ENCODE measurements at regions not wholly inside any gene's neighbourhood (a gene's known extent, or its start where the extent isn't known, plus 50 kb on each side); places are given as distances from the start of the nearest gene placed in this dataset.

DNA sequence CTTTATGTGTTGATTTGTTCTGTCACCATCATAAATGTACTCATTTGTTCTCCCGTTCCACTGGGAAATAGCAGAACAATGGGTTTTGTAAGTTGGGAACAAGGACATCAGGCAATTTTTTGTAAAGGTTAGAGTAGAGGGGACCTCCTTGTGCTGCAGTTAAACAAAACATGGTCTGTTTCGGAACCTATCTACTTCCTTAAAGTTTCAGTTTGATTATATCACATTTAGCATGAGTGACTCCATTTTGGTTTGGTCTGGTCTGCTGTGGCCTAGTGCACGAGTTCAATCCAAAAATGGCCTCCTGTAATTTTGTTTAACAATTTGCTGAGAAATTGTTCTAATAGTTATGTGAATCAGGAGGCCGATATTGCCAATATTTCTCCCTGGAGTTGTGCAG lies 372.7 kb downstream of the NUAK1 start:
- no TSS peak for BruUV-seq (replicated peaks)
- ATAC-seq (no peak), FAIRE-seq (no peak), DNase-seq (ENCODE audit: low read depth, low spot score) (no peak)
- Histone ChIP-seq H3K27ac (ENCODE audit: control insufficient read depth, insufficient read depth) (peak overlapping the region; percentile 38; the same call in 1 of the 2 replicates), H3K9ac (ENCODE audit: control insufficient read depth, insufficient read depth, low read length) (no peak overlapping the region), H3K9me3 (replicated peaks; ENCODE audit: control insufficient read depth, insufficient read depth, low read length) (no peaks in the 10 kb centered on the region), H3K79me2 (ENCODE audit: control insufficient read depth, insufficient read depth, low read length) (no peaks in the 10 kb centered on the region), H2AFZ (ENCODE audit: control insufficient read depth, low read depth, low read length) (peak overlapping the region; percentile 12; the same call in 1 of the 2 replicates), H3K36me3 (ENCODE audit: control insufficient read depth in 2 of 2, insufficient read depth in 2 of 2, low read length in 1 of 2) (no peaks in the 10 kb centered on the region), H3K4me2 (ENCODE audit: control insufficient read depth, insufficient read depth) (no peak overlapping the region; the same call in 1 of the 2 replicates), H3K27me3 (replicated peaks in 1 of 2; ENCODE audit: control insufficient read depth in 2 of 2, insufficient read depth in 2 of 2, low read length in 1 of 2) (no peaks in the 10 kb centered on the region), H3K4me1 (ENCODE audit: control insufficient read depth, insufficient read depth, low read length) (peaks cover 11% of the 10 kb centered on the region), H4K20me1 (ENCODE audit: control insufficient read depth, insufficient read depth) (no peaks in the 10 kb centered on the region), H3K4me3 (no peak overlapping the region)
- intact Hi-C loops (cut with micrococcal nuclease; ENCODE audit: unreplicated experiment) = no loop called here
- in situ Hi-C loops (cut with MboI) = no loop called here
- ChIA-PET CTCF (no interaction called here), POLR2A (interaction anchor here (0.6 kb wide), 1 partner anchor 1533 kb away, joined by 3 read pairs; no protein-coding TSS in a partner anchor), RAD21 (ENCODE audit: unreplicated experiment) (no interaction called here), SMC1A (ENCODE audit: uncharacterized antibody, unreplicated experiment) (interaction anchor here (0.6 to 1.5 kb wide), 3 partner anchors 9 to 179 kb away, joined by 3 to 5 read pairs (median 5); no protein-coding TSS in a partner anchor)
- 33% methylated on average over 4 of the region's 4 CpGs for WGBS (ENCODE audit: insufficient coverage, insufficient replicate concordance, low lambda C conversion rate, missing lambda C conversion rate)
- TF ChIP-seq ETV6 (conservative IDR thresholded peaks at IDR 0.05 in 1 of 2, IDR thresholded peaks at IDR 0.05 in 1 of 2; ENCODE audit: borderline replicate concordance in 1 of 2, low read depth in 1 of 2) = no peak
- no peak for TF ChIP-seq ATF3 (IDR thresholded peaks at IDR 0.05; ENCODE audit: borderline replicate concordance, extremely low read depth, low read depth, low read length)
- TF ChIP-seq EED (IDR thresholded peaks at IDR 0.05; ENCODE audit: low read depth) = no peak
- TF ChIP-seq YY1 (IDR thresholded peaks at IDR 0.05; ENCODE audit: low read depth, low read length) = 0 out of 2 replicates have a peak, but pooled peaks have one; percentile 17
- no peak for TF ChIP-seq YBX1 (IDR thresholded peaks at IDR 0.05)
- no peak for TF ChIP-seq KLF5 (IDR thresholded peaks at IDR 0.05; ENCODE audit: partially characterized antibody)
- TF ChIP-seq ZNF592 (IDR thresholded peaks at IDR 0.05) = peak; percentile 93
- TF ChIP-seq ZNF687 (IDR thresholded peaks at IDR 0.05) = peak; percentile 77
- no peak for TF ChIP-seq KDM1A (IDR thresholded peaks at IDR 0.05; ENCODE audit: borderline replicate concordance)
- TF ChIP-seq, protein P1, sequence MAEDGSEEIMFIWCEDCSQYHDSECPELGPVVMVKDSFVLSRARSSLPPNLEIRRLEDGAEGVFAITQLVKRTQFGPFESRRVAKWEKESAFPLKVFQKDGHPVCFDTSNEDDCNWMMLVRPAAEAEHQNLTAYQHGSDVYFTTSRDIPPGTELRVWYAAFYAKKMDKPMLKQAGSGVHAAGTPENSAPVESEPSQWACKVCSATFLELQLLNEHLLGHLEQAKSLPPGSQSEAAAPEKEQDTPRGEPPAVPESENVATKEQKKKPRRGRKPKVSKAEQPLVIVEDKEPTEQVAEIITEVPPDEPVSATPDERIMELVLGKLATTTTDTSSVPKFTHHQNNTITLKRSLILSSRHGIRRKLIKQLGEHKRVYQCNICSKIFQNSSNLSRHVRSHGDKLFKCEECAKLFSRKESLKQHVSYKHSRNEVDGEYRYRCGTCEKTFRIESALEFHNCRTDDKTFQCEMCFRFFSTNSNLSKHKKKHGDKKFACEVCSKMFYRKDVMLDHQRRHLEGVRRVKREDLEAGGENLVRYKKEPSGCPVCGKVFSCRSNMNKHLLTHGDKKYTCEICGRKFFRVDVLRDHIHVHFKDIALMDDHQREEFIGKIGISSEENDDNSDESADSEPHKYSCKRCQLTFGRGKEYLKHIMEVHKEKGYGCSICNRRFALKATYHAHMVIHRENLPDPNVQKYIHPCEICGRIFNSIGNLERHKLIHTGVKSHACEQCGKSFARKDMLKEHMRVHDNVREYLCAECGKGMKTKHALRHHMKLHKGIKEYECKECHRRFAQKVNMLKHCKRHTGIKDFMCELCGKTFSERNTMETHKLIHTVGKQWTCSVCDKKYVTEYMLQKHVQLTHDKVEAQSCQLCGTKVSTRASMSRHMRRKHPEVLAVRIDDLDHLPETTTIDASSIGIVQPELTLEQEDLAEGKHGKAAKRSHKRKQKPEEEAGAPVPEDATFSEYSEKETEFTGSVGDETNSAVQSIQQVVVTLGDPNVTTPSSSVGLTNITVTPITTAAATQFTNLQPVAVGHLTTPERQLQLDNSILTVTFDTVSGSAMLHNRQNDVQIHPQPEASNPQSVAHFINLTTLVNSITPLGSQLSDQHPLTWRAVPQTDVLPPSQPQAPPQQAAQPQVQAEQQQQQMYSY (CRISPR knock-in tag; IDR thresholded peaks at IDR 0.05) = no peak
- TF ChIP-seq IRF4 (IDR thresholded peaks at IDR 0.05; ENCODE audit: low read depth, low read length) = no peak
- no peak for TF ChIP-seq PAX5 (IDR thresholded peaks at IDR 0.05; ENCODE audit: borderline replicate concordance, low read depth, low read length)
